CD14-positive monocyte (primary cell): ENCODE measurements at regions not wholly inside any gene's neighbourhood (a gene's known extent, or its start where the extent isn't known, plus 50 kb on each side); places are given as distances from the start of the nearest gene placed in this dataset.

Experiments used
- DNase-seq, 3 donors: peaks; one replicate each; pipeline ENCODE4 v3.0.0-alpha.2; 2011 to 2022
- H2AFZ ChIP-seq: 2 replicates; pipeline ENCODE4 v1.6.0; 2012; ENCODE audit warnings: mild to moderate bottlenecking, low read depth, low read length, inconsistent platforms; ENCODE audit not compliant: insufficient read depth, poor library complexity, severe bottlenecking
- H3K27ac ChIP-seq, 2 donors: 1 replicate in 1 of 2; 2 replicates in 1 of 2; pipeline ENCODE4 v1.5.1; 2012 to 2013; ENCODE audit warnings: low read length in 2 of 2, control low read depth in 1 of 2, inconsistent platforms in 1 of 2, low read depth in 1 of 2, mild to moderate bottlenecking in 1 of 2
- H3K27me3 ChIP-seq, 2 donors: one replicate each; pipeline versions ENCODE4 v1.6.0 to v1.6.1; 2011 to 2013; ENCODE audit warnings: low read length in 2 of 2; ENCODE audit not compliant: control insufficient read depth in 2 of 2, insufficient read depth in 2 of 2
- H3K36me3 ChIP-seq, 2 donors: replicated peaks in 1 of 2; 1 replicate in 1 of 2; 2 replicates in 1 of 2; pipeline versions ENCODE4 v1.5.1 to v1.6.1; 2012 to 2013; ENCODE audit warnings: low read length in 2 of 2, control low read depth in 1 of 2, inconsistent platforms in 1 of 2, mild to moderate bottlenecking in 1 of 2; ENCODE audit not compliant: insufficient read depth in 2 of 2, control insufficient read depth in 1 of 2
- H3K4me1 ChIP-seq, 2 donors: 1 replicate in 1 of 2; 2 replicates in 1 of 2; pipeline versions ENCODE4 v1.5.1 to v1.6.1; 2012 to 2013; ENCODE audit warnings: low read length in 2 of 2, control low read depth in 1 of 2, inconsistent platforms in 1 of 2, mild to moderate bottlenecking in 1 of 2, moderate library complexity in 1 of 2; ENCODE audit not compliant: insufficient read depth in 2 of 2, control insufficient read depth in 1 of 2
- H3K4me2 ChIP-seq: replicated peaks from 2 replicates; pipeline ENCODE3; 2012; ENCODE audit warnings: low read length, moderate library complexity, mild to moderate bottlenecking; ENCODE audit not compliant: poor library complexity, severe bottlenecking; ENCODE audit errors: extremely low read depth
- H3K4me3 ChIP-seq, 3 experiments: fragments of 200-600 bp in 1 of 3; sonication (generic) in 1 of 3; replicated peaks in 1 of 3; 1 replicate in 2 of 3; 2 replicates in 1 of 3; pipeline ENCODE4 v1.5.1; 2011 to 2013; ENCODE audit warnings: low read length in 3 of 3, mild to moderate bottlenecking in 3 of 3, control low read depth in 2 of 3, low read depth in 2 of 3, inconsistent platforms in 1 of 3, moderate library complexity in 1 of 3
- H3K79me2 ChIP-seq: 2 replicates; pipeline ENCODE4 v1.6.0; 2012; ENCODE audit warnings: mild to moderate bottlenecking, control low read depth, inconsistent platforms, low read length, moderate library complexity; ENCODE audit not compliant: insufficient read depth
- H3K9ac ChIP-seq: 2 replicates; pipeline ENCODE4 v1.6.0; 2017; ENCODE audit warnings: low read length, mild to moderate bottlenecking; ENCODE audit not compliant: insufficient read depth, poor library complexity, severe bottlenecking
- H3K9me3 ChIP-seq, 2 donors: replicated peaks in 1 of 2; 1 replicate in 1 of 2; 2 replicates in 1 of 2; pipeline versions ENCODE4 v1.5.1 to v1.6.1; 2012 to 2013; ENCODE audit warnings: low read length in 2 of 2, control low read depth in 1 of 2; ENCODE audit not compliant: control insufficient read depth in 1 of 2, insufficient read depth in 1 of 2
- H4K20me1 ChIP-seq: 2 replicates; pipeline ENCODE4 v1.6.0; 2012; ENCODE audit warnings: mild to moderate bottlenecking, low read length, control low read depth, moderate library complexity; ENCODE audit not compliant: insufficient read depth
- H3K27ac Mint-ChIP-seq, 7 donors: one replicate each; pipeline ENCODE4 v1.8.0; 2020; ENCODE audit warnings: mild to moderate bottlenecking in 7 of 7, mixed read lengths in 7 of 7, moderate library complexity in 6 of 7, inconsistent platforms in 2 of 7
- H3K27me3 Mint-ChIP-seq, 3 donors: one replicate each; pipeline ENCODE4 v1.8.0; 2021 to 2022; ENCODE audit warnings: low read depth in 3 of 3, mild to moderate bottlenecking in 3 of 3, mixed read lengths in 3 of 3, moderate library complexity in 3 of 3, inconsistent platforms in 1 of 3
- H3K36me3 Mint-ChIP-seq, 2 donors: one replicate each; pipeline ENCODE4 v1.8.0; 2020; ENCODE audit warnings: mixed read lengths in 2 of 2, inconsistent platforms in 1 of 2, mild to moderate bottlenecking in 1 of 2
- H3K4me1 Mint-ChIP-seq: one replicate; pipeline ENCODE4 v1.8.0; 2020; ENCODE audit warnings: mild to moderate bottlenecking, mixed read lengths
- H3K4me3 Mint-ChIP-seq, 2 donors: one replicate each; pipeline ENCODE4 v1.8.0; 2020; ENCODE audit warnings: mild to moderate bottlenecking in 2 of 2, mixed read lengths in 2 of 2, moderate library complexity in 1 of 2
- H3K9me3 Mint-ChIP-seq, 7 donors: one replicate each; pipeline ENCODE4 v1.8.0; 2020 to 2022; ENCODE audit warnings: mixed read lengths in 7 of 7, mild to moderate bottlenecking in 6 of 7, moderate library complexity in 6 of 7, inconsistent platforms in 2 of 7
- WGBS: methylation state at CpG from one replicate; pipeline ENCODE4 v1.1.5; 2013; ENCODE audit warnings: missing lambda C conversion rate; ENCODE audit not compliant: insufficient coverage; 5-methylcytosine and 5-hydroxymethylcytosine counted together
- intact Hi-C, 2 donors: fragments of 100-400 bp; cut with micrococcal nuclease; formaldehyde crosslinking; loops; one replicate each; pipeline versions ENCODE4 v1.15.0 to v1.15.1; 2023
- TF ChIP-seq, protein P1 (sequence below): fragments of 200-600 bp; IDR thresholded peaks from one replicate; pipeline ENCODE4 v1.8.0; 2022; ENCODE audit warnings: antibody characterized with exemption, mild to moderate bottlenecking

DNA sequence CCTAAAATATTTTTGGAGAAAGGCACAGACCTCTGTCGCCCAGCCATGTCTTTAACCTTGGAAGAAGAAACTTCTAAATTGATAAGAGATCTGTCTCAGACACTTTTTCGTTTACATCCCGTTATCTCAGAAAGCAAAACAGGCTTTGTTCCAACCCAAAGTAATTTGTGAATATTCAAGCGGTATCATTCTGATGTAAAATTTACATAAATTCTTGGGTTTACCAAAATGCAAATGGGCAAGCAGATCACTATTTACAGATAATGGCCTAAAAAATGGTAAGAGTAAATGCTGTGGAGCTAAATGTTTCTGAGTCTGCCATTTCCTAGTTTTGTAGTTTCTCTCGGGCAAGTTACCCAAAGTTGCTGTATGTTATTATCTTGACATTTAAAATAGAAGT lies 101.9 kb upstream of the VPREB1 start:
- H3K79me2 ChIP-seq = no peaks in the 10 kb centered on the region
- no peak for DNase-seq
- no peak overlapping the region for H3K4me3 ChIP-seq
- intact Hi-C loops = no loop called here
- no peaks in the 10 kb centered on the region for H3K4me1 ChIP-seq
- no peak overlapping the region for H3K9ac ChIP-seq
- Mint-ChIP-seq H3K27ac (no peak overlapping the region), H3K4me1 (no peaks in the 10 kb centered on the region), H3K27me3 (peaks cover 7 to 18% (median 15%) of the 10 kb centered on the region in 3 donors), H3K9me3 (peaks cover 0 to 1% (median 0%) of the 10 kb centered on the region in 7 donors), H3K4me3 (no peak overlapping the region), H3K36me3 (no peaks in the 10 kb centered on the region)
- no peaks in the 10 kb centered on the region for H3K9me3 ChIP-seq
- H2AFZ ChIP-seq = no peak overlapping the region
- TF ChIP-seq, protein P1, sequence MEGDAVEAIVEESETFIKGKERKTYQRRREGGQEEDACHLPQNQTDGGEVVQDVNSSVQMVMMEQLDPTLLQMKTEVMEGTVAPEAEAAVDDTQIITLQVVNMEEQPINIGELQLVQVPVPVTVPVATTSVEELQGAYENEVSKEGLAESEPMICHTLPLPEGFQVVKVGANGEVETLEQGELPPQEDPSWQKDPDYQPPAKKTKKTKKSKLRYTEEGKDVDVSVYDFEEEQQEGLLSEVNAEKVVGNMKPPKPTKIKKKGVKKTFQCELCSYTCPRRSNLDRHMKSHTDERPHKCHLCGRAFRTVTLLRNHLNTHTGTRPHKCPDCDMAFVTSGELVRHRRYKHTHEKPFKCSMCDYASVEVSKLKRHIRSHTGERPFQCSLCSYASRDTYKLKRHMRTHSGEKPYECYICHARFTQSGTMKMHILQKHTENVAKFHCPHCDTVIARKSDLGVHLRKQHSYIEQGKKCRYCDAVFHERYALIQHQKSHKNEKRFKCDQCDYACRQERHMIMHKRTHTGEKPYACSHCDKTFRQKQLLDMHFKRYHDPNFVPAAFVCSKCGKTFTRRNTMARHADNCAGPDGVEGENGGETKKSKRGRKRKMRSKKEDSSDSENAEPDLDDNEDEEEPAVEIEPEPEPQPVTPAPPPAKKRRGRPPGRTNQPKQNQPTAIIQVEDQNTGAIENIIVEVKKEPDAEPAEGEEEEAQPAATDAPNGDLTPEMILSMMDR = no peak
- WGBS = 100% methylated on average over 1 of the region's 5 CpGs
- H3K27me3 ChIP-seq = peaks cover 8 to 32% of the 10 kb centered on the region in 2 donors
- H3K4me2 ChIP-seq = no peak overlapping the region
- no peak overlapping the region for H3K27ac ChIP-seq
- H4K20me1 ChIP-seq = no peaks in the 10 kb centered on the region
- H3K36me3 ChIP-seq = no peaks in the 10 kb centered on the region

DNA sequence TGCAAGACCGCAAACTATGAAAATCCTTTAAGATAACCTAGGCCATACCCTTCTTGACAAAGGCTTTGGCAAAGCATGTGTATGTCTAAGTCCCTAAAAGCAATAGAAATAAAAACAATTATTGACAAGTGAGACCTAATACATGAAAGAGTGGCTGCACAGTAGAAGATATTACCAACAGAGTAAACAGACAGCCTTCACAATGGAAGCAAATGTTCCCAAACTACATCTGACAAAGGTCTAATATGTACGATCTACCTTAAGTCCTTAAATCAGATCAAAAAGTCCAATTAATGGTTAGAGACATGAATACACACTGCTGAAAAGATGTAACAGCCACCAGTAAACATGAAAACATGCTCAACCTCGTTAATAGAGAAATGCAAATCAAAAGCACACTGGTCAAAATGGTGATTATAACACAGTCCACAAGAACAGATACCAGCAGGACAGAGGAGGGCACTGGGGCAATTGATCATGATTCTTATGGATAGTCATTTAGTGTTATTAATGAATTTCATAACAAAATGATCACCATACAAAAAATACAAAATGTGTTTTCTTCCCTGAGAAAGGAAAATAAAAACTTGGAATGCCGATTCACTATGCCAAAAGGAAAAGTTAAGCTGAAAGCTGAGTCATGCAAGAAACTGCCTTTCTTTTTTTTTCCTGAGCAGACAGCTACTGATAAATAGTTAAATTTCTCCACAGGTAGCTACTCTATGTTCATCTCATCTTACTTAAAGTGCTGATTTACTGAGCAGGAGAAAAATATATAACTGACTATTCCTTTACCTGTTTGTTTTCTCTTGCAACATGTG lies 102.6 kb upstream of the VPREB1 start:
- Histone ChIP-seq H3K4me2 (no peak overlapping the region), H3K36me3 (no peaks in the 10 kb centered on the region), H3K9me3 (no peaks in the 10 kb centered on the region), H2AFZ (no peak overlapping the region), H3K4me3 (no peak overlapping the region), H3K27me3 (peaks cover 8 to 31% of the 10 kb centered on the region in 2 donors), H3K4me1 (no peaks in the 10 kb centered on the region), H3K9ac (no peak overlapping the region), H4K20me1 (no peaks in the 10 kb centered on the region), H3K79me2 (no peaks in the 10 kb centered on the region), H3K27ac (no peak overlapping the region)
- no peaks in the 10 kb centered on the region for H3K36me3 Mint-ChIP-seq
- no peaks in the 10 kb centered on the region for H3K9me3 Mint-ChIP-seq
- H3K4me1 Mint-ChIP-seq = no peaks in the 10 kb centered on the region
- TF ChIP-seq, protein P1 = no peak
- H3K27ac Mint-ChIP-seq = no peak overlapping the region
- 100% methylated on average over 2 of the region's 4 CpGs for WGBS
- intact Hi-C loops = no loop called here
- H3K4me3 Mint-ChIP-seq = no peak overlapping the region
- DNase-seq = no peak
- H3K27me3 Mint-ChIP-seq = peaks cover 2 to 15% (median 13%) of the 10 kb centered on the region in 3 donors
